ENCODE measurements at regions not wholly inside any gene's neighbourhood (a gene's known extent, or its start where the extent isn't known, plus 50 kb on each side); places are given as distances from the start of the nearest gene placed in this dataset.

- H3K27me3 ChIP-seq = no peaks in the 10 kb centered on the region; the same call in 1 of the 2 replicates
- DNase-seq = no peak
- no peak overlapping the region for H3K4me3 ChIP-seq
- no peaks in the 10 kb centered on the region for H3K36me3 ChIP-seq
- no peak overlapping the region for H3K27ac ChIP-seq
- no peaks in the 10 kb centered on the region for H3K9me3 ChIP-seq (replicated peaks)
- no peaks in the 10 kb centered on the region for H3K4me1 ChIP-seq
Observed at GRCh38 chr11:69232821-69233743, 60.9 kb upstream of the MYEOV start.

- H3K4me1 ChIP-seq = no peaks in the 10 kb centered on the region
- no peak for DNase-seq
- H3K27me3 ChIP-seq = no peaks in the 10 kb centered on the region; the same call in 1 of the 2 replicates
Observed at GRCh38 chr11:69233744-69234570, 60.0 kb upstream of the MYEOV start.

GRCh38 chr11:69234740-69235710 is 58.9 kb upstream of the MYEOV start:
- peak in 1 of 2 experiments; percentile 24 for DNase-seq
- no peaks in the 10 kb centered on the region for H3K4me1 ChIP-seq
- H3K36me3 ChIP-seq = no peaks in the 10 kb centered on the region
- no peaks in the 10 kb centered on the region; the same call in 1 of the 2 replicates for H3K27me3 ChIP-seq
- no peak overlapping the region for H3K4me3 ChIP-seq
- no peak overlapping the region for H3K27ac ChIP-seq
- H3K9me3 ChIP-seq (replicated peaks) = no peaks in the 10 kb centered on the region

More at GRCh38 chr11:69233744-69234570, 60.0 kb upstream of the MYEOV start:
- Histone ChIP-seq H3K9me3 (replicated peaks) (no peaks in the 10 kb centered on the region), H3K27ac (no peak overlapping the region), H3K4me3 (no peak overlapping the region), H3K36me3 (no peaks in the 10 kb centered on the region)

DNA sequence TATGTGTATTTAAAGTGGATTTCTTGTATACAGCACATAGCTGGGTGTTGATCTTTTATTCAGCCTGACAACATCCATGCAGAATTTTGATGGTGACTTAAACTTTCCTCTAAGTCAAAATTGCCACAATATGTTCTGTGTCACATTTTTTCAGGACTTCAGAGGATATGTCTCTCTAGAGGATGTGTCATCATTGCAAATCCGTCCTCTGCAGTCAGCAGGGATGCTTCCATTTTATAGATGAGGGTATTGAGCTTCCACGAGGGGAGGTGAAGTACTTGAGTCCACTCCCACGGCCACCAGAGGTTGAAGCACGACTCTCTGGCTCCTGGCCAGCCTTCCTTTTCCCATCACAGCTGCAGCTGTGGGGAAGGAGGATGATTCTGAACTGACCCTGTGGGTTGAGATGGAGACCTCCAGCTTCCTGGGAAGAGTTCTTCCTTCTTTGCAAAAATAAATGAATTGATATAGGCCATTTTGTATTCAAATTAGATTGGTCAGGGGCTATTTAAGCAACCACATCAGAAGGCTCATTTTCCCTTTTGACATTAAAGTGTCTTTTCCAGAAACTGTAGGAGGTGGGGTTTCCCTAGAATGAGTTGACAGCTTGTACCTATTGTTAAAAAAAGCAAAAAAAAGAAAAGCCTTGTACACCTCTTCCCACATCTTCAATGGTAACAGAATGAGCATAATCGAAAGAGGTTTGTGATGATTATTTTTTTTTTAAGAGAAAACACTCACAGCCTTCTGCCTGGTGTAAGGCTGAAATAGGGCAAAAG is 55.2 kb upstream of the MYEOV start:
- no peak overlapping the region for H3K27ac ChIP-seq
- DNase-seq = no peak
- no peak overlapping the region for H3K4me3 ChIP-seq
- no peaks in the 10 kb centered on the region for H3K36me3 ChIP-seq
- H3K4me1 ChIP-seq = no peaks in the 10 kb centered on the region
- H3K9me3 ChIP-seq (replicated peaks) = no peaks in the 10 kb centered on the region
- no peaks in the 10 kb centered on the region; the same call in 1 of the 2 replicates for H3K27me3 ChIP-seq

DNA sequence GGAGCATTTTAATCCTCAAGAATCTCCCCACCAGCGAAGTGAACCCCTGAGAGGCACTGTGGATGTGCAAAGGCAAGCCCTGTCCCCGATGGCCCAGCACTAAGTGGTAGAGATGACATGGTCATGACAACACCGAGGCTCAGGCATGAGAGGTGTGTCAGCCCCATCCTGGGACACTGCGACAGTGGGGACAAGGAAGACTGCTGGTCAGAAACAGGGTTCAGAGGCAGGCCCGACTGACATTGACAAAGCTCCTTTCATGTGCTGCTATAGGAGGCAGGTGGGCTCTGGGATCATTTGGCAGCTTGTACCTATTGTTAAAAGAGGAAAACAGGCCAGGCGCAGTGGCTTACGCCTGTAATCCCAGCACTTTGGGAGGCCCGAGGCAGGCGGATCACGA is 54.3 kb upstream of the MYEOV start:
- no peaks in the 10 kb centered on the region for H3K36me3 ChIP-seq
- no peak for DNase-seq
- H3K27ac ChIP-seq = no peak overlapping the region
- no peak overlapping the region for H3K4me3 ChIP-seq
- no peaks in the 10 kb centered on the region; the same call in 1 of the 2 replicates for H3K27me3 ChIP-seq
- H3K9me3 ChIP-seq (replicated peaks) = no peaks in the 10 kb centered on the region
- no peaks in the 10 kb centered on the region for H3K4me1 ChIP-seq

DNA sequence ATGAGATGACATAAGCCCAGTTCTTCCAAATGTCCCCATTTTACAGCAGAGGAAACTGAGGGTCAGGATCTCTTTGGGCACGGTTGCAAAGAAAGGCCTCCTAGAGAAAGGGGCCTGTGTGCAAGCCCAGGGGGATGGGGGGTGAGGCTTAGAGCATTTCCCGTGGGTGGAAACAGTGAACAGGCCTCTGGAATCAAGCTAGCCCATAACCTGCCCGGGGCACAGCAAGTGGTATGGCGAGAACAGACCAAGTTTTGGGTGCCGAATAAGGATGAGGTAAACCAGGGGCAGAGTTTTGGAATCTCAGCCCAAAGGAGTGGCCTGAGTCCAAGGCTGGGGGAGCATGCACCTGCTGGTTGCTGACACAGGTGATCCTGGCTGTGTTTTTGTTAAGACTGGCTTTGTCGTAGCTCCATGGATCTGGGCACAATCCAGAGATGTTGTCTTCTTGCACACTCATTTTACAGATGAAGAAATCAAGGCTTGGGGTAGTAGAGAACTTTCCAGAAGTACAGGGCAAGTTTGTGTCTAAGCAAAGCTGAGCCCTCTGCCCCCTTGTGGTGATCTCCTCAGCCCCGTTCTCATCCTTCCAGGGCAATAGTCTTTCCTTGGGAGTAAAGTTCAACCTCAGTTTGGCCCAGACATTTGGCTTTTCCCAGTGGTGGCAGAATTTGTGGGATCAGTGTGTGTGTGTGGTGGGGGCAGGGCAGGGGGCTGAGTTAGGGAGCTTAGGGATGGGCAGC is 53.5 kb upstream of the MYEOV start:
- Histone ChIP-seq H3K27me3 (no peaks in the 10 kb centered on the region; the same call in 1 of the 2 replicates), H3K9me3 (replicated peaks) (no peaks in the 10 kb centered on the region), H3K4me1 (no peaks in the 10 kb centered on the region), H3K27ac (no peak overlapping the region), H3K4me3 (no peak overlapping the region), H3K36me3 (no peaks in the 10 kb centered on the region)
- DNase-seq = peak in 1 of 2 experiments; percentile 22

DNA sequence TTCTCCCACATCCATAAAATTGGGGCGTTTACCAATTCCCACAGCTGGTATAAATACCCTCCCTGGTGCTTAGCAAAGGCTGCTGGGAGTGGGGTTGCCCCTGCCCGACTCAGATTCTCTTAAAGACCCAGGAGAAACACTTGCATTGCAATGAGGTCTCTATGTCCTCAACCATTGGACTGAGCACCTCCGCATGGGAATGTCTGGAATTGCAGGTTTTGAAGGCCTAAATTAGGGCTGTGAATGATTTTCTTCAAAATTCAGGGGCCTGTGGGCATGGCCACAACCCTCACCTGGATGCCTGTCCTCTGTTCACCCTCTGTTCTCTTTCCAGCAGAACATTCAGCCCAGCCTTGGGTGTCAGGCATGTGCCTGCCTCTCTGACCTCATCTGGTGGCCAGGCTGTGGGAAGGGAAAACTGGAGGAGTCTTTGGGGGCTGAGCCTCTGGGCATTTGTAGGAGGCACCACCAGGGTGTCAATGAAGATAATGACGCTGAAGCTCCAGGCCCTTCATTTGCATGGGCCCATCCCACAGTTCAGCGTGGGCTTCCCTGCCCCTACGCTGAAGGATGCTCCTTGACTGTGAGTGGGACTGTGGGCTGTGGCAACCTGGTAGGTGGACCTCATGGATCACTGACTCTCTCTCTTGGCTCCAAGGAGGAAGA is 52.7 kb upstream of the MYEOV start:
- Histone ChIP-seq H3K9me3 (replicated peaks) (no peaks in the 10 kb centered on the region), H3K27ac (no peak overlapping the region), H3K4me3 (no peak overlapping the region), H3K36me3 (no peaks in the 10 kb centered on the region), H3K4me1 (no peaks in the 10 kb centered on the region), H3K27me3 (no peaks in the 10 kb centered on the region; the same call in 1 of the 2 replicates)
- DNase-seq = no peak

GRCh38 chr11:69241844-69242243 is 52.1 kb upstream of the MYEOV start:
- H3K36me3 ChIP-seq = no peaks in the 10 kb centered on the region
- H3K4me1 ChIP-seq = no peaks in the 10 kb centered on the region
- DNase-seq = no peak
- H3K4me3 ChIP-seq = no peak overlapping the region
- H3K27ac ChIP-seq = no peak overlapping the region
- no peaks in the 10 kb centered on the region for H3K27me3 ChIP-seq
- H3K9me3 ChIP-seq (replicated peaks) = no peaks in the 10 kb centered on the region

GRCh38 chr11:69242266-69242920 is 51.6 kb upstream of the MYEOV start:
- Histone ChIP-seq H3K27me3 (no peaks in the 10 kb centered on the region), H3K36me3 (no peaks in the 10 kb centered on the region)

GRCh38 chr11:69243496-69244200 is 50.3 kb upstream of the MYEOV start:
- no peaks in the 10 kb centered on the region for H3K27me3 ChIP-seq
- no peaks in the 10 kb centered on the region for H3K4me1 ChIP-seq
- DNase-seq = no peak
- H3K4me3 ChIP-seq = no peak overlapping the region
- no peaks in the 10 kb centered on the region for H3K36me3 ChIP-seq
- H3K9me3 ChIP-seq (replicated peaks) = no peaks in the 10 kb centered on the region
- no peak overlapping the region for H3K27ac ChIP-seq

More at GRCh38 chr11:69242266-69242920, 51.6 kb upstream of the MYEOV start:
- Histone ChIP-seq H3K9me3 (replicated peaks) (no peaks in the 10 kb centered on the region), H3K4me3 (no peak overlapping the region), H3K27ac (no peak overlapping the region), H3K4me1 (no peaks in the 10 kb centered on the region)
- DNase-seq = no peak
